Hindlimb muscle (tissue), 1 donor: ENCODE measurements at regions not wholly inside any gene's neighbourhood (a gene's known extent, or its start where the extent isn't known, plus 50 kb on each side); places are given as distances from the start of the nearest gene placed in this dataset.

Experiments
- DNase-seq: peaks from one replicate; pipeline ENCODE4 v3.0.0-alpha.2; 2013

GRCh38 chr20:22744341-22745193 is 160.2 kb upstream of the FOXA2 start:
- DNase-seq, result no peak

- DNase-seq, result no peak
Measured at GRCh38 chr20:22745194-22745500, 160.8 kb upstream of the FOXA2 start.

GRCh38 chr20:22746957-22747356 is 162.6 kb upstream of the FOXA2 start:
- DNase-seq, result no peak

GRCh38 chr20:22752324-22752723 is 168.0 kb upstream of the FOXA2 start:
- DNase-seq, result no peak

GRCh38 chr20:22757424-22758183 is 173.2 kb upstream of the FOXA2 start:
- no peak for DNase-seq

GRCh38 chr20:22758815-22759214 is 174.4 kb upstream of the FOXA2 start:
- no peak for DNase-seq

GRCh38 chr20:22762576-22763256 is 178.3 kb upstream of the FOXA2 start:
- no peak for DNase-seq

- DNase-seq, result no peak
Measured at GRCh38 chr20:22763257-22763906, 179.0 kb upstream of the FOXA2 start.

GRCh38 chr20:22768266-22769178 is 184.2 kb upstream of the FOXA2 start:
- peak; percentile 61 for DNase-seq

- no peak for DNase-seq
Measured at GRCh38 chr20:22770241-22770800, 185.9 kb upstream of the FOXA2 start.

- no peak for DNase-seq
Measured at GRCh38 chr20:22771706-22772105, 187.3 kb upstream of the FOXA2 start.

GRCh38 chr20:22773344-22773743 is 189.0 kb upstream of the FOXA2 start:
- no peak for DNase-seq

- DNase-seq, result no peak
Measured at GRCh38 chr20:22775256-22775655, 190.9 kb upstream of the FOXA2 start.

- no peak for DNase-seq
Measured at GRCh38 chr20:22775671-22776139, 191.3 kb upstream of the FOXA2 start.

- no peak for DNase-seq
Measured at GRCh38 chr20:22776369-22776768, 192.0 kb upstream of the FOXA2 start.

GRCh38 chr20:22779878-22780277 is 195.5 kb upstream of the FOXA2 start:
- no peak for DNase-seq

GRCh38 chr20:22781869-22782268 is 197.5 kb upstream of the FOXA2 start:
- DNase-seq, result no peak

GRCh38 chr20:22789676-22790075 is 205.3 kb upstream of the FOXA2 start:
- DNase-seq, result no peak

- no peak for DNase-seq
Measured at GRCh38 chr20:22791396-22791795, 207.0 kb upstream of the FOXA2 start.

- DNase-seq, result no peak
Measured at GRCh38 chr20:22791877-22792525, 207.6 kb upstream of the FOXA2 start.

GRCh38 chr20:22794200-22794599 is 209.8 kb upstream of the FOXA2 start:
- DNase-seq, result no peak
